PC-9 (cell line): ENCODE measurements at regions not wholly inside any gene's neighbourhood (a gene's known extent, or its start where the extent isn't known, plus 50 kb on each side); places are given as distances from the start of the nearest gene placed in this dataset.

ENCODE experiments used
- EZH2 ChIP-seq: fragments of 200-600 bp; sonication (generic); IDR thresholded peaks from 2 replicates; pipeline ENCODE4 v1.8.0; 2017; ENCODE audit warnings: antibody characterized with exemption, low read depth
- TF ChIP-seq, protein P1 (sequence below): fragments of 200-600 bp; sonication (generic); conservative IDR thresholded peaks from 2 replicates; pipeline ENCODE4 v1.6.1; 2017; ENCODE audit warnings: mixed run types, antibody characterized with exemption, mild to moderate bottlenecking, moderate library complexity

DNA sequence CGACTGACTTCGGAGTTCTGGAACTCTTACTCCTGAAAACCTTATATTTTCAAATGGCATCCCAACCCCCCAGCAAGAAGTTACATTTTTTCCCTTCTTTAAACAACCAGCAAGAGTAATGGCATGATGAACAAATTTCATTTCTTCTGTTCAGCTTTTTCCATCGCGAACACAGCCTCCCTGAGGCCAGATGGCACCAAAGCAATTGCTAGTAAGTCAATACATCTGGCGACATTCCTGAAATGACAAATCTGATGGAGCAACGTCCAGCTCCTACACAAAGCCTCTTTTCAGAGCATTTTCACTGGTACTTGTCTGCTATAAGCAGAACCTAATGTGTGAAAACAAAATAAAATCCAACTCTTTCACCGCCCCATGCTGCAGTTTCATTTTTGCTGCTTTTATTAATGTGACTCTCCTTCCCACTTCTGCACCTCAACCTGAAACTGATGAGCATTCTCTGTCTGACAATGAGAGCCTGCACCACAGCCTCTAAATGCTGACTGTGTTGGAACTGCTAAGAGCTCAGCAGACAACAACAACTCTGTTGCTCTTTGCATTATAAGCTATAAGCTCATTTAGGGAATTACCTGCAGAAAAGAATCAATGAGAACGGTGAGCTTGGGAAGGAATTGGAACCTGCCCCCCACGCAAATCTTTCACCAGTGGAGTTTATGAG is 229.8 kb downstream of the FGFR2 start:
- TF ChIP-seq, protein P1, sequence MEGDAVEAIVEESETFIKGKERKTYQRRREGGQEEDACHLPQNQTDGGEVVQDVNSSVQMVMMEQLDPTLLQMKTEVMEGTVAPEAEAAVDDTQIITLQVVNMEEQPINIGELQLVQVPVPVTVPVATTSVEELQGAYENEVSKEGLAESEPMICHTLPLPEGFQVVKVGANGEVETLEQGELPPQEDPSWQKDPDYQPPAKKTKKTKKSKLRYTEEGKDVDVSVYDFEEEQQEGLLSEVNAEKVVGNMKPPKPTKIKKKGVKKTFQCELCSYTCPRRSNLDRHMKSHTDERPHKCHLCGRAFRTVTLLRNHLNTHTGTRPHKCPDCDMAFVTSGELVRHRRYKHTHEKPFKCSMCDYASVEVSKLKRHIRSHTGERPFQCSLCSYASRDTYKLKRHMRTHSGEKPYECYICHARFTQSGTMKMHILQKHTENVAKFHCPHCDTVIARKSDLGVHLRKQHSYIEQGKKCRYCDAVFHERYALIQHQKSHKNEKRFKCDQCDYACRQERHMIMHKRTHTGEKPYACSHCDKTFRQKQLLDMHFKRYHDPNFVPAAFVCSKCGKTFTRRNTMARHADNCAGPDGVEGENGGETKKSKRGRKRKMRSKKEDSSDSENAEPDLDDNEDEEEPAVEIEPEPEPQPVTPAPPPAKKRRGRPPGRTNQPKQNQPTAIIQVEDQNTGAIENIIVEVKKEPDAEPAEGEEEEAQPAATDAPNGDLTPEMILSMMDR, result no peak
- TF ChIP-seq EZH2, result no peak
